ENCODE measurements at regions not wholly inside any gene's neighbourhood (a gene's known extent, or its start where the extent isn't known, plus 50 kb on each side); places are given as distances from the start of the nearest gene placed in this dataset.
A peak's percentile ranks its signal among the peaks of the same experiment; 100 is the strongest.

DNA sequence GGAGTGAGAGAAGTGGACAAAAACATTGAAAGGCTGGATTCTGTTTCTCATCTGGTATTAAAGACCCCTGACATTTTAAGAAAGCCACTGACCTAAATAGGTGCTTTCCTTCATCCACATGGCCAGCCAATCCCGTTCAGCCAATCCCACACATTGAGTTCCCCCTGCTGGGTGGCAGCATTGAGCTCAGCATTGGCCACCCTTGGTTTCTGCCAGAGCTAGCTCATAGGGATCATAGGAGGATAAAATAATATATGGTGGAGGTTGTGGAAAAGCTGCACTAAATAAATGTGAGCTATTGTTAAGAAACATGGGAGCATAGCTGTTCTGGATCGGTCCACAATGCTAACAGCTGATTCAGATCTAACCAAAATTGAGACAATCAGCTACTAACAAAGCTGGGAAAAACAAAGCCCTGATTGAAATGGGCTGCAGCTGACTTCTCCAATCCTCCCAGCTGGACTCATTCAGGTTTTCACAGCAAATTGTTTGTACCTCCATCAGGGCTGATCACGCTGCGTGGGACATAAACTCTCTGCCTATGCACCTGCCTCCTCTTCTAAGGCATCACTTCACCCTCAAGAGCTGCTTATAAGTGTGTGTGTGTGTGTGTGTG is 256.5 kb downstream of the EMP1 start:
- DNase-seq (ENCODE audit: low read depth): no peak
- TF ChIP-seq, protein P1, sequence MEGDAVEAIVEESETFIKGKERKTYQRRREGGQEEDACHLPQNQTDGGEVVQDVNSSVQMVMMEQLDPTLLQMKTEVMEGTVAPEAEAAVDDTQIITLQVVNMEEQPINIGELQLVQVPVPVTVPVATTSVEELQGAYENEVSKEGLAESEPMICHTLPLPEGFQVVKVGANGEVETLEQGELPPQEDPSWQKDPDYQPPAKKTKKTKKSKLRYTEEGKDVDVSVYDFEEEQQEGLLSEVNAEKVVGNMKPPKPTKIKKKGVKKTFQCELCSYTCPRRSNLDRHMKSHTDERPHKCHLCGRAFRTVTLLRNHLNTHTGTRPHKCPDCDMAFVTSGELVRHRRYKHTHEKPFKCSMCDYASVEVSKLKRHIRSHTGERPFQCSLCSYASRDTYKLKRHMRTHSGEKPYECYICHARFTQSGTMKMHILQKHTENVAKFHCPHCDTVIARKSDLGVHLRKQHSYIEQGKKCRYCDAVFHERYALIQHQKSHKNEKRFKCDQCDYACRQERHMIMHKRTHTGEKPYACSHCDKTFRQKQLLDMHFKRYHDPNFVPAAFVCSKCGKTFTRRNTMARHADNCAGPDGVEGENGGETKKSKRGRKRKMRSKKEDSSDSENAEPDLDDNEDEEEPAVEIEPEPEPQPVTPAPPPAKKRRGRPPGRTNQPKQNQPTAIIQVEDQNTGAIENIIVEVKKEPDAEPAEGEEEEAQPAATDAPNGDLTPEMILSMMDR (IDR thresholded peaks at IDR 0.05; ENCODE audit: control insufficient read depth, extremely low read depth, insufficient read depth): no peak
- H3K4me3 ChIP-seq (ENCODE audit: low read depth, low read length): no peak overlapping the region

DNA sequence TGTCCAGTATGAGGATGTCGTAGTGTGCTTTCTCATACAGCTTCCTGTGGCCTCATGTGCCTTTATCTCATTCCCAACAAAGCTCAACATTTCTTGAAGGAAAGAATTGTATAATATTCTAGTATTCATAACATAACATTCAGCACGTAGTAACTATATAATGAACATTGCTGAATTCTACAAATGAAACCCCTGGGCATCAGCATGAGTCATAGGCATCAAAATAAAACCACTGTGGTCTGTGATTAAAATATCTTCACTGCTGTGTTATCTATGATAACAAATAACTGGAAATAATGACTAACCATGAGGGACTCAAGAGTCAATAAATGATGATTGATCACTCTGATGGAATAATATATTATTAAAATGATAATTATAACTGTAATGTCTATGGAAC is 255.2 kb downstream of the EMP1 start:
- TF ChIP-seq, protein P1 (IDR thresholded peaks at IDR 0.05; ENCODE audit: control insufficient read depth, extremely low read depth, insufficient read depth): no peak

DNA sequence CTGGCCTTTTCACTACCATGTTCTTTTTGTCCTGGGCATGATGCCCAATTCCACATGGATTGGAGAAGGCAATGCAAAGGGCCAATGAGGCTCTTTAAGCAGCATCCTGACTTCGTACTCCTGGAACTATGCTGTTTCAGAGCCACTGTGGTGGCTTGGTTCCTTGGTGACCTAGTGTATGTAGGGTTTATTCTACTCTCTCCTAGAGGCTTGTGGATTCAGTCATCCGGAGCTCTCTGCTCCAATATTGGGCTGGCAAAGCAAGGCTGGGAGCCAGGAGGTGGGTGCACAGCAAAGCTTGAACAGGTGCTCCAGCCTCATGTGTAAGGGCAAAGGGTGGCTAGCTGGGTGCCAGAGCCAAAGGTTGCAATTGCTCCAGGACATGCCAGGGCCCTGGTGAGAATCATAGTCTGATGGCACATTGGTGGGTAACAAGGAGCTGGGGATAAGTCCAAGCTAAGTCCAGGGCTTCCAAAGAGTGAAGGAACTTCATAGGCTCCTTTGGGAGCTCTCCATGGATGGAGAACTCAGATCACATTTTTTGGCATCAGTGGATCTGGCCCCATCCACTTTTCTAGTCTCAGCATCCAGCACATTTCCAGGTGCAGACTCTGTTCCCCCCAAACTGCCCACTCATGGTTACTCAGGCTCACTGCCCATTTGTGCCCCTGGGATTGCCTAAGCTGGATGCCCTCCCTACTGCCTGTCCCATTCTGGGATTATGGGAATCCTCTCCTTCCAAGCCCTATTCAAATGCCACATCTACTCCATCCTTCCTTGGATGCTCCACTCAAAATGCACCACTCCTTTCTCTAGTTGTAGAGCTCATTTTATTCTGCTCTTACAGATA is 253.9 kb downstream of the EMP1 start:
- no peak for DNase-seq (ENCODE audit: low read depth)
- TF ChIP-seq, protein P1 (IDR thresholded peaks at IDR 0.05; ENCODE audit: control insufficient read depth, extremely low read depth, insufficient read depth): no peak
- no peak overlapping the region for H3K4me3 ChIP-seq (ENCODE audit: low read depth, low read length)

More for the DNA sequence above, 255.2 kb downstream of the EMP1 start:
- no peak for DNase-seq (ENCODE audit: low read depth)
- no peak overlapping the region for H3K4me3 ChIP-seq (ENCODE audit: low read depth, low read length)

DNA sequence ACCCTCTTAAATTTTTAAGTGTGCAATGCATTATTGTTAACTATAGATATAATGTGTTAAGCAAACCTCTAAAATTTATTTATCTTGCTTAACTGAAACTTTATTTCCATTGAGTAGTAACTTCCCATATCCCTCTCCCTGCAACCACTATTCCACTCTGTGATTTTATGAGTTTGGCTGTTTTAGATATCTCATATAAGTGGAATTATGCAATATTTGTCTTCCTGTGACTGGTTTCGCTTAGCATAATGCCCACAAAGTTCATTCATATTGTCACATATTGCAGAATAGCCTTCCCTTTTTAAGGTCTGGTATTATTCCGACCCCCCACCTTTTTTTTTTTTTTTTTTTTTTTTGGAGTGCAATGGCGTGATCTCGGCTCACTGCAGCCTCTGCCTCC is 247.6 kb downstream of the EMP1 start:
- TF ChIP-seq, protein P1 (IDR thresholded peaks at IDR 0.05; ENCODE audit: control insufficient read depth, extremely low read depth, insufficient read depth): no peak
- H3K4me3 ChIP-seq (ENCODE audit: low read depth, low read length): no peak overlapping the region
- DNase-seq (ENCODE audit: low read depth): peak; percentile 71

DNA sequence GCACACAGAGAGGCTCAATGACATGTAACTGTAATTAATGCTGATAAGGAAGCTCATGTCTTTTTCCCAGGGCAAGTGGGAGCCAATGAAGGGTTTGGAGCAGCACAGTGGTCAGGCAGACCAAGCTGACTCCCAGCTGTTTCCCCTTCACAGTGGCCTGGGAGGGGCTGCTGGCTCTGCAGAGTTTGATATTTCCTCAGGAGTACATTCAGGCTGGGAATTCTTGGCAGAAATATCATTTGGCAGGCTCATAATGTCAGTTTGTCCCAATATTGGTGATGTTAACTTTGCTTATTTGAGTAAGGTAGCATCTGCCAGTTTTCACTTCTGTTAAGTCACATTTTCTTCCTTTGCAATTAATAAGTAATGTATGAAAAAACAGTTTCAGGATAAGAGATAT is 247.0 kb downstream of the EMP1 start:
- H3K4me3 ChIP-seq (ENCODE audit: low read depth, low read length): no peak overlapping the region
- TF ChIP-seq, protein P1 (IDR thresholded peaks at IDR 0.05; ENCODE audit: control insufficient read depth, extremely low read depth, insufficient read depth): no peak
- peak; percentile 75 for DNase-seq (ENCODE audit: low read depth)

DNA sequence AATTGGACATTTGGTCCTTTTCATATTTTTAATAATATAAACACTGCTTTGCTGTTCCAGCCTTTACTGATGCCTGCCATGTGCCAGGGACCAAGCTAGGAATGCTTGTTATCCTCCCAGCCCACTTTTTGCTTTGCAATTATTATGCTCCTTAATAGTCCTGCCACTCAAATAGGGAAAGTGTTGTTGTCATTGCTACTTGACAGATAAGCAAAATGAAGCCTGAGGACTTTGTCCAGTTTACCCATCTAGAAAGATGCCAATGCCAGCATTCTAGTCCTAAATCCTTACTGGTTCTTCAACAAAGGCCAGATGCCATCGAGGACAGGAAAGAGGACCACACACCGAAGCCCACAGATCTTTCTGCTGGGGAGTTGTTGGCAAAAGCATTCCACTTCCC is 246.5 kb downstream of the EMP1 start:
- no peak for DNase-seq (ENCODE audit: low read depth)
- TF ChIP-seq, protein P1 (IDR thresholded peaks at IDR 0.05; ENCODE audit: control insufficient read depth, extremely low read depth, insufficient read depth): no peak
- H3K4me3 ChIP-seq (ENCODE audit: low read depth, low read length): no peak overlapping the region

Measured in LNCaP clone FGC (cell line).